ENCODE measurements at regions not wholly inside any gene's neighbourhood (a gene's known extent, or its start where the extent isn't known, plus 50 kb on each side); places are given as distances from the start of the nearest gene placed in this dataset.

DNA sequence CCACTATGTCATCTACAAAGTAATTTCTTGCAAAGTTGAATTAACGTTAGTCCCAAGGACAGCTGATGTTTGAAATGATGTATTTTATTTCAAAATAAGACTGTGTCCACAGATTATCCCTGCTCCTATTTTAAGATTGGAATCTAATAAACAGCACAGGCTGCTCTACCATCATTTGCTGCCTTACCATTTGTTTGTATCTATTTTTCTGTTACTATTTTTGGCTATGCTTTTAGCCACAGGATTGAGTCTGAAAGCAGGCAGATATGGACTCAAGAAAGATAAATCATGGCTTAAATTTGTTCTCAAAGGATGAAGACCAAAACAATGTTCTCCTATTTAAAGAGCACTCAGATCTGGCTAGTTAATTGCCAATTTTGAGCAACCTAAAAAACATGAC is 105.3 kb downstream of the RGS2 start:
- TF ChIP-seq, protein P1, sequence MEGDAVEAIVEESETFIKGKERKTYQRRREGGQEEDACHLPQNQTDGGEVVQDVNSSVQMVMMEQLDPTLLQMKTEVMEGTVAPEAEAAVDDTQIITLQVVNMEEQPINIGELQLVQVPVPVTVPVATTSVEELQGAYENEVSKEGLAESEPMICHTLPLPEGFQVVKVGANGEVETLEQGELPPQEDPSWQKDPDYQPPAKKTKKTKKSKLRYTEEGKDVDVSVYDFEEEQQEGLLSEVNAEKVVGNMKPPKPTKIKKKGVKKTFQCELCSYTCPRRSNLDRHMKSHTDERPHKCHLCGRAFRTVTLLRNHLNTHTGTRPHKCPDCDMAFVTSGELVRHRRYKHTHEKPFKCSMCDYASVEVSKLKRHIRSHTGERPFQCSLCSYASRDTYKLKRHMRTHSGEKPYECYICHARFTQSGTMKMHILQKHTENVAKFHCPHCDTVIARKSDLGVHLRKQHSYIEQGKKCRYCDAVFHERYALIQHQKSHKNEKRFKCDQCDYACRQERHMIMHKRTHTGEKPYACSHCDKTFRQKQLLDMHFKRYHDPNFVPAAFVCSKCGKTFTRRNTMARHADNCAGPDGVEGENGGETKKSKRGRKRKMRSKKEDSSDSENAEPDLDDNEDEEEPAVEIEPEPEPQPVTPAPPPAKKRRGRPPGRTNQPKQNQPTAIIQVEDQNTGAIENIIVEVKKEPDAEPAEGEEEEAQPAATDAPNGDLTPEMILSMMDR (IDR thresholded peaks at IDR 0.05), result no peak
- TF ChIP-seq GATA2 (CRISPR knock-in tag; IDR thresholded peaks at IDR 0.05) (no peak), CHD2 (IDR thresholded peaks at IDR 0.05; ENCODE audit: low read length, partially characterized antibody) (no peak), RFX5 (IDR thresholded peaks at IDR 0.05; ENCODE audit: low read length) (no peak), POLR2AphosphoS5 (IDR thresholded peaks at IDR 0.05; ENCODE audit: low read depth, low read length) (no peak)
- TF ChIP-seq, protein P2, sequence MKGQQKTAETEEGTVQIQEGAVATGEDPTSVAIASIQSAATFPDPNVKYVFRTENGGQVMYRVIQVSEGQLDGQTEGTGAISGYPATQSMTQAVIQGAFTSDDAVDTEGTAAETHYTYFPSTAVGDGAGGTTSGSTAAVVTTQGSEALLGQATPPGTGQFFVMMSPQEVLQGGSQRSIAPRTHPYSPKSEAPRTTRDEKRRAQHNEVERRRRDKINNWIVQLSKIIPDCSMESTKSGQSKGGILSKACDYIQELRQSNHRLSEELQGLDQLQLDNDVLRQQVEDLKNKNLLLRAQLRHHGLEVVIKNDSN (IDR thresholded peaks at IDR 0.05; ENCODE audit: borderline replicate concordance, low read depth), result no peak
